OCI-LY7 (cell line): ENCODE measurements at regions not wholly inside any gene's neighbourhood (a gene's known extent, or its start where the extent isn't known, plus 50 kb on each side); places are given as distances from the start of the nearest gene placed in this dataset.

ENCODE experiments used
- BruUV-seq: library from RNA; stranded (reverse); fragments of 400-500 nt; replicated peaks from 2 replicates; lab custom pipeline; 2021; lab: Mats Ljungman, UMichigan
- CTCF ChIA-PET: fragments of 300-600 bp; sonication (Branson Sonifier 250); formaldehyde crosslinking; loops from one replicate; lab custom pipeline; 2022; ENCODE audit warnings: antibody characterized with exemption; ENCODE audit not compliant: unreplicated experiment; lab: Charles Lee
- POLR2A ChIA-PET: fragments of 300-600 bp; sonication (Branson Sonifier 250); formaldehyde crosslinking; loops from one replicate; lab custom pipeline; 2022; ENCODE audit warnings: antibody characterized with exemption; lab: Charles Lee
- DNase-seq: peaks from one replicate; pipeline ENCODE4 v3.0.0-alpha.2; 2015; ENCODE audit warnings: low spot score
- H2AFZ ChIP-seq: fragments of 200-600 bp; sonication (generic), shearing (Covaris generic); 2 replicates; pipeline ENCODE4 v1.6.1; 2014; ENCODE audit warnings: mild to moderate bottlenecking, antibody characterized with exemption, low read length, moderate library complexity
- H3K27ac ChIP-seq: fragments of 200-600 bp; sonication (generic); 2 replicates; pipeline ENCODE4 v1.5.1; 2014; ENCODE audit warnings: mixed run types, low read depth, mild to moderate bottlenecking, moderate library complexity, low read length, inconsistent platforms; ENCODE audit not compliant: poor library complexity, severe bottlenecking
- H3K36me3 ChIP-seq: fragments of 200-600 bp; sonication (generic); 2 replicates; pipeline ENCODE4 v1.6.1; 2014; ENCODE audit warnings: mild to moderate bottlenecking, antibody characterized with exemption, low read length, moderate library complexity, mixed read lengths; ENCODE audit not compliant: insufficient read depth
- H3K4me1 ChIP-seq: fragments of 200-600 bp; sonication (generic); 2 replicates; pipeline ENCODE4 v1.5.1; 2014; ENCODE audit warnings: mild to moderate bottlenecking, low read length; ENCODE audit not compliant: insufficient read depth, poor library complexity, severe bottlenecking
- H3K4me2 ChIP-seq: fragments of 200-600 bp; sonication (generic); 2 replicates; pipeline ENCODE4 v1.6.1; 2014; ENCODE audit warnings: mild to moderate bottlenecking, low read length
- H3K4me3 ChIP-seq: fragments of 200-600 bp; sonication (generic); 2 replicates; pipeline ENCODE4 v1.5.1; 2014; ENCODE audit warnings: mild to moderate bottlenecking, low read depth, low read length; ENCODE audit not compliant: poor library complexity, severe bottlenecking
- H3K79me2 ChIP-seq: fragments of 200-600 bp; sonication (generic); 2 replicates; pipeline ENCODE4 v1.6.1; 2016; ENCODE audit warnings: low read depth, mild to moderate bottlenecking, low read length, moderate library complexity, mixed read lengths; ENCODE audit not compliant: insufficient read depth
- H3K9me2 ChIP-seq: fragments of 200-600 bp; sonication (generic); 2 replicates; pipeline ENCODE4 v1.6.1; 2016; ENCODE audit warnings: mild to moderate bottlenecking, low read length, mixed read lengths; ENCODE audit not compliant: insufficient read depth
- H3K9me3 ChIP-seq: fragments of 200-600 bp; sonication (generic); 2 replicates; pipeline ENCODE4 v1.6.1; 2014; ENCODE audit warnings: mild to moderate bottlenecking, mixed run types, low read length, mixed read lengths
- H4K20me1 ChIP-seq: fragments of 200-600 bp; sonication (generic); 2 replicates; pipeline ENCODE4 v1.6.1; 2014; ENCODE audit warnings: mild to moderate bottlenecking, antibody characterized with exemption, low read length, moderate library complexity, mixed read lengths; ENCODE audit not compliant: insufficient read depth
- EZH2phosphoT487 ChIP-seq: fragments of 200-600 bp; sonication (generic); IDR thresholded peaks from 2 replicates; pipeline ENCODE4 v1.6.1; 2018; ENCODE audit warnings: low read depth, borderline replicate concordance, mild to moderate bottlenecking, mixed run types, antibody characterized with exemption, low read length, moderate library complexity, mixed read lengths
- intact Hi-C: fragments of 100-400 bp; cut with micrococcal nuclease; formaldehyde crosslinking; loops from one replicate; pipeline ENCODE4 v1.10.0; 2022; ENCODE audit not compliant: unreplicated experiment
- TF ChIP-seq, protein P1 (sequence below): fragments of 200-600 bp; sonication (generic); conservative IDR thresholded peaks from 2 replicates; pipeline ENCODE4 v1.5.1; 2014; ENCODE audit warnings: mild to moderate bottlenecking, antibody characterized with exemption, low read length, moderate library complexity, mixed read lengths

DNA sequence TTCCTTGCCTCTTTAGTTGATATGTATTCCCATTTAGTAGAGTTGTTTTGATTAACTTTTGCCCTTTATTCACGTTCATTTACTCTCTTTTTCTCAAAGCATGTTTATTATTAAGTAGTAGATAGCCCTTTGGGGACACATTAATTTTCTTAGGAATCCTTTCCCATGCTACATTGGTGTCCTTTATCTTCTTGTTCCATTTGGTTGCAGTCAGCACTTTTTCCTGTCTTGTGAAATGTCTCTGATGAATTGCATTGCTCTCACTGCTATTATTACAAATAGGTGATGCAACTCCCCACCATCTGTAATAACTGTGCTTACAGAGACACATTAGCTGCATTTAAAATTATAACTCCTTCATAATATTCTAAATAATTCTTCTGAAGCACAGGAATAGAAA lies 428.5 kb upstream of the CNTNAP5 start:
- DNase-seq, result no peak
- ChIA-PET POLR2A (no interaction called here), CTCF (no interaction called here)
- no peak overlapping the region for H2AFZ ChIP-seq
- TF ChIP-seq, protein P1, sequence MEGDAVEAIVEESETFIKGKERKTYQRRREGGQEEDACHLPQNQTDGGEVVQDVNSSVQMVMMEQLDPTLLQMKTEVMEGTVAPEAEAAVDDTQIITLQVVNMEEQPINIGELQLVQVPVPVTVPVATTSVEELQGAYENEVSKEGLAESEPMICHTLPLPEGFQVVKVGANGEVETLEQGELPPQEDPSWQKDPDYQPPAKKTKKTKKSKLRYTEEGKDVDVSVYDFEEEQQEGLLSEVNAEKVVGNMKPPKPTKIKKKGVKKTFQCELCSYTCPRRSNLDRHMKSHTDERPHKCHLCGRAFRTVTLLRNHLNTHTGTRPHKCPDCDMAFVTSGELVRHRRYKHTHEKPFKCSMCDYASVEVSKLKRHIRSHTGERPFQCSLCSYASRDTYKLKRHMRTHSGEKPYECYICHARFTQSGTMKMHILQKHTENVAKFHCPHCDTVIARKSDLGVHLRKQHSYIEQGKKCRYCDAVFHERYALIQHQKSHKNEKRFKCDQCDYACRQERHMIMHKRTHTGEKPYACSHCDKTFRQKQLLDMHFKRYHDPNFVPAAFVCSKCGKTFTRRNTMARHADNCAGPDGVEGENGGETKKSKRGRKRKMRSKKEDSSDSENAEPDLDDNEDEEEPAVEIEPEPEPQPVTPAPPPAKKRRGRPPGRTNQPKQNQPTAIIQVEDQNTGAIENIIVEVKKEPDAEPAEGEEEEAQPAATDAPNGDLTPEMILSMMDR, result no peak
- no peak overlapping the region for H3K4me3 ChIP-seq
- no peaks in the 10 kb centered on the region for H3K9me2 ChIP-seq
- H3K9me3 ChIP-seq, result no peaks in the 10 kb centered on the region
- BruUV-seq, result no TSS peak
- no peaks in the 10 kb centered on the region for H4K20me1 ChIP-seq
- H3K27ac ChIP-seq, result no peak overlapping the region
- no peaks in the 10 kb centered on the region for H3K79me2 ChIP-seq
- intact Hi-C loops, result no loop called here
- no peaks in the 10 kb centered on the region for H3K4me1 ChIP-seq
- H3K36me3 ChIP-seq, result no peaks in the 10 kb centered on the region
- H3K4me2 ChIP-seq, result no peak overlapping the region

DNA sequence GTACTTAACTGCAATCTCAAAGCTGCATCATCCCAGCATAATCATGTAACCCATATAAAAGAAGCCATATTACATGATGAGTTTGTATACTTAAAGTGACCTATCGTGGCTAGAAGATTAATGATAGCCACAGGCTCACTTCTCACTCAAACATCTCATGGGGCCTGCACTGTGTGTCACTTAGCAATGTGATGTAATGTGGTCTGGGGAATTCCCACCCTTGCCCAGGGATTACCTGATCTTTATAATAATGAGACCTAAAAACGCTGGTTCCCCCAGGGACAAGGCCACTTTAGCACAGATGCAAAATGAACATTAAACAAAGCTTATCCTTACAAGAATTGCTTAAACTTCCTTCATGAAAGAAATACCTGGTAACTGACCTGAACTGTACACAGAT lies 427.1 kb upstream of the CNTNAP5 start:
- H3K27ac ChIP-seq, result no peak overlapping the region
- no peak for DNase-seq
- no peak overlapping the region for H2AFZ ChIP-seq
- H4K20me1 ChIP-seq, result no peaks in the 10 kb centered on the region
- H3K9me3 ChIP-seq, result no peaks in the 10 kb centered on the region
- no peaks in the 10 kb centered on the region for H3K4me1 ChIP-seq
- H3K9me2 ChIP-seq, result no peaks in the 10 kb centered on the region
- no peaks in the 10 kb centered on the region for H3K79me2 ChIP-seq
- H3K36me3 ChIP-seq, result no peaks in the 10 kb centered on the region
- ChIA-PET CTCF (no interaction called here), POLR2A (interaction anchor here (1.5 kb wide), 1 partner anchor 11 kb away, joined by 5 read pairs; no protein-coding TSS in a partner anchor)
- intact Hi-C loops, result no loop called here
- TF ChIP-seq EZH2phosphoT487, result no peak
- TF ChIP-seq, protein P1, result no peak
- BruUV-seq, result no TSS peak
- no peak overlapping the region for H3K4me3 ChIP-seq
- H3K4me2 ChIP-seq, result no peak overlapping the region

DNA sequence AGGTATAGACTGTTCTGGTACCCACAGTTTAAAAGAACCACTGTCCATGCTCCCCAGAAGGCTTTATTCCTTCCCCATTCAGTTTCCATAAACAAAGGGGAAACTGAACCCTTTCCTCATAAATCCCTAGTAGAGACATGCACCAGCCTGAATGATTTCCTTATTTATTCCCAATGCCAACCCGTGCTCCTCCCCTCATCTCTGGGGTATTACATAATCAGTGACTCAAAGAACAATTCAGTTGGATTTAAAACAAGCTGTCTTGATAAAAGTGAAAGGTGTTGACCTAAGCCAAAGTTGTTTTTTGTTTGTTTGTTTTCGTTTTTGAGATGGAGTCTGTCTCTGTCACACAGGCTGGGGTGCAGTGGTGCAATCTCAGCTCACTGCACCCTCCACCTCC lies 418.5 kb upstream of the CNTNAP5 start:
- no peak for DNase-seq

More for the DNA sequence above, 418.5 kb upstream of the CNTNAP5 start:
- H3K9me3 ChIP-seq, result no peaks in the 10 kb centered on the region
- no peaks in the 10 kb centered on the region for H3K36me3 ChIP-seq
- intact Hi-C loops, result no loop called here
- ChIA-PET CTCF (no interaction called here), POLR2A (no interaction called here)
- H3K4me3 ChIP-seq, result no peak overlapping the region
- no TSS peak for BruUV-seq
- no peak overlapping the region for H3K4me2 ChIP-seq
- no peaks in the 10 kb centered on the region for H3K9me2 ChIP-seq
- no peaks in the 10 kb centered on the region for H3K79me2 ChIP-seq
- no peaks in the 10 kb centered on the region for H3K4me1 ChIP-seq
- H2AFZ ChIP-seq, result no peak overlapping the region
- TF ChIP-seq EZH2phosphoT487, result no peak
- TF ChIP-seq, protein P1, result no peak
- no peak overlapping the region for H3K27ac ChIP-seq
- H4K20me1 ChIP-seq, result no peaks in the 10 kb centered on the region
